ENCODE measurements at regions not wholly inside any gene's neighbourhood (a gene's known extent, or its start where the extent isn't known, plus 50 kb on each side); places are given as distances from the start of the nearest gene placed in this dataset.

- no peak for DNase-seq
Observed at GRCh38 chr16:54437401-54437800, 150.8 kb upstream of the IRX3 start.

GRCh38 chr16:54436346-54436745, 149.8 kb upstream of the IRX3 start:
- 85 to 90% methylated on average over 4 to 7 of the region's 7 CpGs for WGBS, 2 donors
- Histone ChIP-seq H3K9me3 (no peaks in the 10 kb centered on the region), H3K4me1 (peaks cover 0 to 9% (median 0%) of the 10 kb centered on the region in 3 donors), H3K4me3 (no peak overlapping the region), H3K36me3 (no peaks in the 10 kb centered on the region), H3K27ac (no peak overlapping the region), H3K27me3 (peaks cover 0 to 68% (median 0%) of the 10 kb centered on the region in 4 donors)
- TF ChIP-seq POLR2A (IDR thresholded peaks at IDR 0.05) (no peak), CTCF (IDR thresholded peaks at IDR 0.05) (no peak)
- intact Hi-C loops (cut with DNase I), result no loop called here
- no peak for DNase-seq

More at GRCh38 chr16:54437401-54437800, 150.8 kb upstream of the IRX3 start:
- Histone ChIP-seq H3K36me3 (no peaks in the 10 kb centered on the region), H3K4me3 (no peak overlapping the region), H3K27ac (no peak overlapping the region), H3K9me3 (no peaks in the 10 kb centered on the region), H3K4me1 (peaks cover 0 to 6% (median 0%) of the 10 kb centered on the region in 3 donors), H3K27me3 (peaks cover 0 to 58% (median 0%) of the 10 kb centered on the region in 4 donors)
- 87 to 95% methylated on average over 2 to 3 of the region's 11 CpGs for WGBS, 2 donors
- TF ChIP-seq POLR2A (IDR thresholded peaks at IDR 0.05), result no peak
- TF ChIP-seq CTCF (IDR thresholded peaks at IDR 0.05), result no peak
- intact Hi-C loops (cut with DNase I), result no loop called here

- no peak overlapping the region for H3K27ac ChIP-seq
- H3K36me3 ChIP-seq, result no peaks in the 10 kb centered on the region
- intact Hi-C loops (cut with DNase I), result no loop called here
- H3K4me1 ChIP-seq, result peaks cover 0 to 22% (median 10%) of the 10 kb centered on the region in 3 donors
- H3K9me3 ChIP-seq, result peaks cover 0 to 3% (median 0%) of the 10 kb centered on the region in 3 donors
- peaks cover 0 to 82% (median 0%) of the 10 kb centered on the region in 4 donors for H3K27me3 ChIP-seq
- no peak for TF ChIP-seq POLR2A (IDR thresholded peaks at IDR 0.05)
- TF ChIP-seq CTCF (IDR thresholded peaks at IDR 0.05), result no peak
- no peak overlapping the region for H3K4me3 ChIP-seq
- no peak for DNase-seq
- 77 to 83% methylated on average over 1 of the region's 1 CpG for WGBS, 2 donors
Observed at GRCh38 chr16:54434859-54435258, 148.3 kb upstream of the IRX3 start.

GRCh38 chr16:54432897-54433229, 146.3 kb upstream of the IRX3 start:
- 63 to 76% methylated on average over 6 of the region's 6 CpGs for WGBS, 2 donors
- TF ChIP-seq POLR2A (IDR thresholded peaks at IDR 0.05) (no peak), CTCF (IDR thresholded peaks at IDR 0.05) (no peak)
- H3K4me3 ChIP-seq, result no peak overlapping the region
- H3K27me3 ChIP-seq, result peaks cover 0 to 78% (median 0%) of the 10 kb centered on the region in 4 donors
- no peaks in the 10 kb centered on the region for H3K36me3 ChIP-seq
- no peak for DNase-seq
- peaks cover 0 to 9% (median 0%) of the 10 kb centered on the region in 3 donors for H3K9me3 ChIP-seq
- no peak overlapping the region for H3K27ac ChIP-seq
- intact Hi-C loops (cut with DNase I), result no loop called here
- peaks cover 0 to 22% (median 10%) of the 10 kb centered on the region in 3 donors for H3K4me1 ChIP-seq

GRCh38 chr16:54431997-54432896, 145.7 kb upstream of the IRX3 start:
- intact Hi-C loops (cut with DNase I), result no loop called here
- Histone ChIP-seq H3K27me3 (peaks cover 0 to 74% (median 0%) of the 10 kb centered on the region in 4 donors), H3K9me3 (peaks cover 0 to 9% (median 0%) of the 10 kb centered on the region in 3 donors), H3K4me3 (no peak overlapping the region), H3K4me1 (peaks cover 0 to 22% (median 10%) of the 10 kb centered on the region in 3 donors), H3K27ac (no peak overlapping the region), H3K36me3 (no peaks in the 10 kb centered on the region)
- 66 to 76% methylated on average over 16 to 23 of the region's 23 CpGs for WGBS, 2 donors
- TF ChIP-seq CTCF (IDR thresholded peaks at IDR 0.05) (no peak), POLR2A (IDR thresholded peaks at IDR 0.05) (no peak)
- no peak for DNase-seq
